ENCODE measurements at regions not wholly inside any gene's neighbourhood (a gene's known extent, or its start where the extent isn't known, plus 50 kb on each side); places are given as distances from the start of the nearest gene placed in this dataset.
"Not testable (repeated sequence)": the region's sequence is repeated elsewhere in the genome, so short reads cannot be mapped to it uniquely, and the experiment has no call there.

GRCh38 chr5:99765011-99765410 is 770.2 kb upstream of the FAM174A start:
- TF ChIP-seq CTCF (IDR thresholded peaks at IDR 0.05; ENCODE audit: insufficient read depth, low read depth, low read length, missing control alignments) = no peak
- no peak overlapping the region for H3K4me3 ChIP-seq (ENCODE audit: low read depth, low read length)
- DNase-seq (ENCODE audit: low read depth) = no peak

GRCh38 chr5:99763021-99763774 is 772.0 kb upstream of the FAM174A start:
- no peak for DNase-seq (ENCODE audit: low read depth)
- no peak for TF ChIP-seq CTCF (IDR thresholded peaks at IDR 0.05; ENCODE audit: insufficient read depth, low read depth, low read length, missing control alignments)
- no peak overlapping the region for H3K4me3 ChIP-seq (ENCODE audit: low read depth, low read length)

- DNase-seq (ENCODE audit: low read depth) = no peak
- H3K4me3 ChIP-seq (ENCODE audit: low read depth, low read length) = no peak overlapping the region
- no peak for TF ChIP-seq CTCF (IDR thresholded peaks at IDR 0.05; ENCODE audit: insufficient read depth, low read depth, low read length, missing control alignments)
These were observed 787.8 kb upstream of the FAM174A start for GRCh38 chr5:99747342-99747741.

- H3K4me3 ChIP-seq (ENCODE audit: low read depth, low read length); DNase-seq (ENCODE audit: low read depth): not testable (repeated sequence)
These were observed 802.0 kb upstream of the FAM174A start for GRCh38 chr5:99733146-99733545.

- DNase-seq (ENCODE audit: low read depth) = not testable (repeated sequence)
These were observed 801.8 kb upstream of the CHD1 start for GRCh38 chr5:99730653-99731052.

GRCh38 chr5:99724732-99725290 is 796.0 kb upstream of the CHD1 start:
- TF ChIP-seq CTCF (IDR thresholded peaks at IDR 0.05; ENCODE audit: insufficient read depth, low read depth, low read length, missing control alignments) = no peak
- H3K4me3 ChIP-seq (ENCODE audit: low read depth, low read length) = no peak overlapping the region
- DNase-seq (ENCODE audit: low read depth) = no peak

More at GRCh38 chr5:99730653-99731052, 801.8 kb upstream of the CHD1 start:
- not testable (repeated sequence) for H3K4me3 ChIP-seq (ENCODE audit: low read depth, low read length)

GRCh38 chr5:99721506-99721905 is 792.7 kb upstream of the CHD1 start:
- no peak for DNase-seq (ENCODE audit: low read depth)
- no peak for TF ChIP-seq CTCF (IDR thresholded peaks at IDR 0.05; ENCODE audit: insufficient read depth, low read depth, low read length, missing control alignments)
- no peak overlapping the region for H3K4me3 ChIP-seq (ENCODE audit: low read depth, low read length)

GRCh38 chr5:99715921-99716320 is 787.1 kb upstream of the CHD1 start:
- DNase-seq (ENCODE audit: low read depth) = no peak
- TF ChIP-seq CTCF (IDR thresholded peaks at IDR 0.05; ENCODE audit: insufficient read depth, low read depth, low read length, missing control alignments) = no peak
- H3K4me3 ChIP-seq (ENCODE audit: low read depth, low read length) = no peak overlapping the region
